A673 (cell line): ENCODE measurements at regions not wholly inside any gene's neighbourhood (a gene's known extent, or its start where the extent isn't known, plus 50 kb on each side); places are given as distances from the start of the nearest gene placed in this dataset.

Experiments
- EZH2 ChIP-seq: fragments of 200-600 bp; sonication (generic); IDR thresholded peaks from 2 replicates; pipeline ENCODE4 v1.6.1; 2017; ENCODE audit warnings: borderline replicate concordance, low read depth, mild to moderate bottlenecking, mixed read lengths, antibody characterized with exemption, low read length; ENCODE audit not compliant: poor library complexity, severe bottlenecking
- TF ChIP-seq, protein P1 (sequence below): fragments of 300-800, 200-600 bp; sonication (generic); conservative IDR thresholded peaks from 2 replicates; pipeline ENCODE4 v1.5.1; 2017; ENCODE audit warnings: low read depth, mild to moderate bottlenecking, antibody characterized with exemption, low read length, moderate library complexity, mixed read lengths

DNA sequence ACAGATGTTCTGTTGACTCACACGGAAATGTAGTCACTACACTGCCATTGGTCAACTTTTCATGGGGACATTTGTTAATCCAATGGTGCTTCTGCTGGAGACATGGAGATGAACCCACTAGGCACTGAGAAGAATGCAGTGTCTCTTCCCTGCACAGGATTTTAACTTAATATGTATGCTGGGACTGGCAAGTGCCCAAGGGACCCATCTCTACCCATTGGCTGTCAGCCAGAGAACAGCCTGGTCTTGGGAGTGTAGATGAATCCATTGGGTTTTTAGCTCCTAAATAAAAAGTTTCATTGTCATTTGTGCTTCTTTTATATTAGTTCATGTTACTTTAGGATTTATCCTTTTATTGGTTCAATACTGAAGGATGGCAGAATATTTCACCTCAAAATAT is 195.8 kb upstream of the CDH6 start:
- TF ChIP-seq, protein P1, sequence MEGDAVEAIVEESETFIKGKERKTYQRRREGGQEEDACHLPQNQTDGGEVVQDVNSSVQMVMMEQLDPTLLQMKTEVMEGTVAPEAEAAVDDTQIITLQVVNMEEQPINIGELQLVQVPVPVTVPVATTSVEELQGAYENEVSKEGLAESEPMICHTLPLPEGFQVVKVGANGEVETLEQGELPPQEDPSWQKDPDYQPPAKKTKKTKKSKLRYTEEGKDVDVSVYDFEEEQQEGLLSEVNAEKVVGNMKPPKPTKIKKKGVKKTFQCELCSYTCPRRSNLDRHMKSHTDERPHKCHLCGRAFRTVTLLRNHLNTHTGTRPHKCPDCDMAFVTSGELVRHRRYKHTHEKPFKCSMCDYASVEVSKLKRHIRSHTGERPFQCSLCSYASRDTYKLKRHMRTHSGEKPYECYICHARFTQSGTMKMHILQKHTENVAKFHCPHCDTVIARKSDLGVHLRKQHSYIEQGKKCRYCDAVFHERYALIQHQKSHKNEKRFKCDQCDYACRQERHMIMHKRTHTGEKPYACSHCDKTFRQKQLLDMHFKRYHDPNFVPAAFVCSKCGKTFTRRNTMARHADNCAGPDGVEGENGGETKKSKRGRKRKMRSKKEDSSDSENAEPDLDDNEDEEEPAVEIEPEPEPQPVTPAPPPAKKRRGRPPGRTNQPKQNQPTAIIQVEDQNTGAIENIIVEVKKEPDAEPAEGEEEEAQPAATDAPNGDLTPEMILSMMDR = no peak
- no peak for TF ChIP-seq EZH2
